Transverse colon (tissue), 4 donors: ENCODE measurements at regions not wholly inside any gene's neighbourhood (a gene's known extent, or its start where the extent isn't known, plus 50 kb on each side); places are given as distances from the start of the nearest gene placed in this dataset.

Source experiments
- CTCF ChIP-seq, 5 experiments: fragments of 200-600 bp in 3 of 5; fragments of 450-650 bp in 2 of 5; sonication (generic) in 3 of 5; IDR thresholded peaks; 1 replicate in 2 of 5; 2 replicates in 3 of 5; pipeline ENCODE4 v1.5.1; 2016 to 2017; ENCODE audit warnings: antibody characterized with exemption in 5 of 5, inconsistent platforms in 3 of 5, mild to moderate bottlenecking in 2 of 5, moderate library complexity in 1 of 5
- EP300 ChIP-seq: sonication (generic); formaldehyde crosslinking; IDR thresholded peaks from one replicate; pipeline ENCODE4 v1.6.1; 2017; ENCODE audit warnings: antibody characterized with exemption, low read depth
- POLR2A ChIP-seq: fragments of 450-650 bp; IDR thresholded peaks from one replicate; pipeline ENCODE4 v1.6.1; 2016; ENCODE audit warnings: antibody characterized with exemption, mild to moderate bottlenecking, moderate library complexity
- POLR2AphosphoS5 ChIP-seq, 3 donors: sonication (generic); formaldehyde crosslinking; IDR thresholded peaks; one replicate each; pipeline ENCODE4 v1.6.1; 2016; ENCODE audit warnings: antibody characterized with exemption in 3 of 3

DNA sequence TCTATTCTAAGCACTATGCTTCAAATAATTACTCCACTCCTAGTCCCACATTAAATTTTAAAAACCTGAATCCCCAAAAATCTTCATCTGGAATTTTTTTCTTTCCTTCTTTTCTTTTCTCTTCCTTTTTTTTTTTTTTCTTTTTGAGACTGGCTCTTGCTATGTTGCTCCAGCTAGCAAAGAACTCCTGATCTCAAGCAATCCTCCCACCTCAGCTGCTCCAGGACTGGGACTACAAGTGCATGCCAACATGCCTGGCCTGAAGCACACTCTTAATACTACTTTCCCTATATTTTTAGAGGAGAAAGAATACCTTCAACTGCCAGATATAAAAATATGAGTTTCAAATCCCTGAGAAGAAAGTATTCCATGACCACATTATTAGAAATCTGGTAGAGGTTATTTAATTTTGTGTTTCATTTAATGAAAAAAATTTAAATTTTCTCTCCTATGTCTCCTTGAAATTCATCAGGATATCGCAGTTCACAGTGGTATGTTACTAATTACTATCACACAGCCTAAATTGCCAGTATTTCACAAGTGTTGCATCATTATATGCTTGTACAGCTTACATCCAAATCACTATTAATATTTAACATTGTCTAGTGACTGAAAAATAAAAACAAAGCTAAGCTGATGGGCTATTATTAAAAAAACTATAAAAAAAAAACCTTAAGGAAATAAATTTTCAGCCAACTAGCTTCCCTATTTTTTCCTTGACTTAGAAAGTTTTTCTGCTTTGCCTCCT, 227.8 kb downstream of the NAF1 start:
- TF ChIP-seq CTCF (IDR thresholded peaks at IDR 0.05), result no peak
- TF ChIP-seq POLR2AphosphoS5 (IDR thresholded peaks at IDR 0.05), result no peak
- TF ChIP-seq EP300, result no peak
- no peak for TF ChIP-seq POLR2A
